SIG-M5 treated with dmso at 0.1 percent for 504 hours (cell line): ENCODE measurements at regions not wholly inside any gene's neighbourhood (a gene's known extent, or its start where the extent isn't known, plus 50 kb on each side); places are given as distances from the start of the nearest gene placed in this dataset.
A peak's percentile ranks its signal among the peaks of the same experiment; 100 is the strongest.
"Not testable (repeated sequence)": the region's sequence is repeated elsewhere in the genome, so short reads cannot be mapped to it uniquely, and the experiment has no call there.

Experiments
- DNase-seq: peaks from one replicate; lab custom pipeline; 2025; ENCODE audit not compliant: unreplicated experiment; lab: John Stamatoyannopoulos, UW

GRCh38 chr11:44416776-44417175, 106.8 kb upstream of the ALX4 start:
- no peak for DNase-seq

DNA sequence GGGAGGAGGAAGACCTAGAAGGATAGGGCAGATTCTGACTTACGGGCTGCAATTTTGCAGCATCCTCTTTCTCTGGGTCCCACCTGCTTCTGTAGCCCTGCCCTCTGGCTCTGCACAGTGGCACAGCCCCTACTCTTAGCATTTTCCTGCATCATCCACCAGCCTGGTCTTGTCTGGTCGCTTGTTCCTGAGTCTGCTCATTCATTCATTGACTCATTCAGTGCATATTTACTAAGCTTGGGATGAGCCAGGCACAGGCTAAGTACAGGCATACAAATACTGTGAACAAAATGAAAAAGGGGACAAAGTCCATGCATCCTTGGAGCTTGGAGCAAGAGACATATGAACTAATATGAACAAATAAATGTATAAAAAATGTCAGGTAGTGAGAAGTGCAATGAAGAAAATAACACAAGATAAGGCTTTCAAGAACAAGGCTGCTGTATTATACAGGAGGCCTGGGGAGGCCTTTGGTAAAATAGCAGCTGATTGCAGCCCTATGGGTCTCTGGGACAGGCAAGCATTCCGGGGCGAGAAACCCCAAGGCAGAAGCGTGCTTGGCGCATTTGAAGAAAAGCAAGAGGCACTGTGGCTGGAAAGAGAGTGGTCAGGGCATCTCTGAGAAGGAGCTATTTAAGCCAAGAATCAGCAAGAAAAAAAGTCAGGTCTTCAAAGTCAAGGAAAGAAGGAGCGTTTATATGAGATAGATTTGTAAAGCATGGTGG, 108.0 kb upstream of the ALX4 start:
- no peak for DNase-seq

DNA sequence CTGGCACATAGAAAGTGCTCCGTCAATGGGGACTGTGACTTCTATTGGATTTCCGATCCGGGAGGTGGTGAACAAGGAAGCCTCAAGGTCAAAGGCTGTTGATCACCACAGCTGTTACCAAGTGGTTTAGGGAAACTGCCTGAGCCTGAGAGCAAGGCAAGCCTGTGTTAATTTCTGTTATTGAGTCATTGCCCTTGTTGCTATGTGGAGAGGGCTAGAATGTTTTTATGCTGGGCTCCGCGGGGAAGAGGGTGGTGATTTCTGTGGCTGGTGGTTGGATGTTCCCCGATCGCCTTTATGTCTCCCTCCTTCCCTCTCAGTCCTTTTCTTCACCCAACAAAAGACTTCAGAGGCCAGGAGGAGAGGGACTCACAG, 108.5 kb upstream of the ALX4 start:
- no peak for DNase-seq

DNA sequence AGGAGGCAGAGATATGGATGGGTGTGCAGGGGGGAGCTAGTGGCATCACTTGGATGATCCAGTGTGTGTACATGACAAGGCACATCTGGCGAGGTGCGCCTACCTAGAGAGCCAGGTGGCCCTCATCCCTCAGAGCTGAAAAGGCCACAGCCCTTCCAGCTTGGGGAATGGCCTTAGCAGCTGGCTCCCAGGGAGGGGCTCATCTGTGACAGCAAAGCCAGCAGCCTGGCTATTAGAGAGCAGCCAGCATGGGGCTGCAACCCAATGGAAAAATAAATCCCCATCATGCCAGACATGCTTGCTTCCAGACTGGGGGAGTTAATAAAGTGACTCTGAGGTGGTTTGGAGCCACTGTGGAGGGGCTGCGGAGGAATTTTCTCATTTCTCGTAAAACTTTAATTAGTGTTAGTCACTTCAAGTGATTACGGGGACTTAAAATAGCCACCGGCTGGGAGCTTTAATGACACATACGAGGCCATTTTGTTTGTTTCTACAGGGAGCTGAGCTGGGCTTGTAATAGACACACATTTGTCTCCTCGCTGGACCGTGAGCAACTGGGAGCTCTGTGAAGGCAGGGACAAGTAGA, 111.2 kb upstream of the ALX4 start:
- no peak for DNase-seq

GRCh38 chr11:44423289-44423688, 113.3 kb upstream of the ALX4 start:
- no peak for DNase-seq

GRCh38 chr11:44424841-44425240, 114.9 kb upstream of the ALX4 start:
- DNase-seq = no peak

DNA sequence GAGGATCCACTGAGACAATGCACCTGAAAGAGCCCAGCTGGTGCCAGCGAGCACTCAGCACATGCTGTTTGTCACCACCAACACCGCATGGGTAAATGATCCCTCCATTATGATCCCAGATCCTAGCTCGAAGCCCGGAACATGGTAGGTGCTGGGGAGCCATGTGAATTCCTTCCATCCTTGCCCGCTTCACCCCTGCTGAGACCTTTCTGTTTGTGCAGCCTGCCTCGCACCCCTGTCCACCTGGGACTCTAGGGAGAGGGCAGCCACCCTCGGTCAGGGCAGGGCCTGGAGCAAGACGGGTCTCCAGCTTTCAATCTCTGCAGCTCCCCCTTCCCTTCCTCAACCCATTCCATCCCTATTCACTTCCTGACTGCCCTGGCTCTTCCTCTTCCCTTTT, 116.2 kb upstream of the ALX4 start:
- no peak for DNase-seq

GRCh38 chr11:44426958-44427357, 117.0 kb upstream of the ALX4 start:
- DNase-seq = no peak

DNA sequence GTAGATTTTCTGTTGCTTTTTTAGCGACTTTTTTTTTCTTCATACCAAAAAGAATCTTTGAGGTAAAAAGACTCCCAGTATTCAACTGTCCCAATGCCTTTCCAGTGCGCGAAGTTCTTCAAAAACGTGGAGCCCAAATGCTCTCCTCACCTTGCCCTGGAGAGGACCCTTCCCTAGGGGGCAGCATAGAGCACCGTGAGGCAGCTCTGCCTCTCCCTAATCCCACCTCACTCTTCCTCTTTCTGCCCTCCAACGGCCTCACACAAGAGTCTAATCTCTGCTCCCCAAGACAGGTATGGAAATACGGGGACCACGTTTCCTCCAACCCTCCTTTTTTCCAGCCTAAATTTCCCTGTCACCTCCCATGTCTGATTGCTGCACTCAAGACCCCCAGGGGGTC, 117.5 kb upstream of the ALX4 start:
- peak; percentile 5 for DNase-seq

DNA sequence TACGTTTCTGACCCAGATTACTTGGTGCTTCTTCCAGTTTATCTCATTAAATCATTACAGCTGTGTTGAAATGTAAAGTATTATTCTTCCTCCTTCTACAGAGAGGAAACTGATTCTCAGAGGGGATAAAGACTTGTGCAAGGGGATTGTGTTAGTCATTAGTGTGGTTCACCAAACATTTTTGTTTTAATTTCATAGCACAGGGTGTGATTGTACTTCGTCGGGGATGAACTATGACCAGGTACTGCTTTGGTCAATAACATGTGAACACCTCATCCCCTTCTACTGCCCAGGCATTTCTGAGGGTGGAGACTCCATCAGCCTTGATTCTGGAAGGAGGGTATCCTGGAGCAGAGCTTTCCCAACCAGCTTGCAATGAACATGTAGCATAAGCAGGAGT, 120.2 kb upstream of the ALX4 start:
- DNase-seq = no peak

GRCh38 chr11:44434191-44434590, 124.3 kb upstream of the ALX4 start:
- DNase-seq = no peak

DNA sequence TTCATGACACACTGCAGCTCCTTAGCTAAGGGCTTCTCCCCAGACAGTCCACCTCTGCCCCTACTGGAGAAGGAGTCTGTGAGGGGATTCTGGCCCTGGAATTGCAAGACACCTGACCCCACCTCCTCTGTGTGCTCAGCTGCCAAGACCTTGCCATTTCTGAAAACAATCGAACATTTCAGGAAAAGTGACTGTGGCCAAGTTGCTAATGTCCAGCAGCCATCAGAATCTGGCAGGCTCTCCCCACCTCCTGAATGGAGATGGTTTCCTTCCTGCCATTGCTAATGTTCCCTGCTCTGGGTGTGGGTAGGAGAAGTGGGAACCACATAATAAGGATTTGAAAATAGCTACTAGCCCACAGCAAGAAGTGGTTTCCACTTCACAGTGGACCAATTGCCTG, 127.2 kb upstream of the ALX4 start:
- DNase-seq = no peak

- not testable (repeated sequence) for DNase-seq
These were observed 122.4 kb upstream of the CD82 start for GRCh38 chr11:44442893-44443673.

GRCh38 chr11:44443836-44444769, 121.4 kb upstream of the CD82 start:
- DNase-seq = no peak

DNA sequence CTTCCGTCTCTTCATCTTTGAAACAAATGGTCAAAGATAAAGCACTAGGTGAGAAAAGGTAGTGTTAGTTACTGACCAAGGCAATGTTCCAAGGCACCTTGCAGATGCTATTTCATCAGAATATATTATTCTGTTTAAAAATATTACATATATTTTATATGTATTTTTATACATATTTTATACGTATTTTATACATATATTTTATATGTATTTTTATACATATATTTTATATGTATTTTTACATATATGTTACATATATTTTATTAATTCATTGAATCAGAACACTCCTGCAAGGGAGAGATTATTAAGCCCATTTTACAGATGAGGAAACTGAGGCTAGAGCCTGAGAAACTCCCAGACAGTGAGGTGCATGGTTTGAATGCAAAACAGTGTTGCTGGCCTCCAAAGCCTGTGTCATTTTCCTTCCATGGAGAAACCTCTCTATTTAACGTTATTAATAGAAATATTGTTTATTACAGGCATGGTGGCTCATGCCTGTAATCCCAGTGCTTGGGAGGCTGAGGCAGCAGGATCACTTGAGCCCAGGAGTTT, 120.6 kb upstream of the CD82 start:
- DNase-seq = no peak

DNA sequence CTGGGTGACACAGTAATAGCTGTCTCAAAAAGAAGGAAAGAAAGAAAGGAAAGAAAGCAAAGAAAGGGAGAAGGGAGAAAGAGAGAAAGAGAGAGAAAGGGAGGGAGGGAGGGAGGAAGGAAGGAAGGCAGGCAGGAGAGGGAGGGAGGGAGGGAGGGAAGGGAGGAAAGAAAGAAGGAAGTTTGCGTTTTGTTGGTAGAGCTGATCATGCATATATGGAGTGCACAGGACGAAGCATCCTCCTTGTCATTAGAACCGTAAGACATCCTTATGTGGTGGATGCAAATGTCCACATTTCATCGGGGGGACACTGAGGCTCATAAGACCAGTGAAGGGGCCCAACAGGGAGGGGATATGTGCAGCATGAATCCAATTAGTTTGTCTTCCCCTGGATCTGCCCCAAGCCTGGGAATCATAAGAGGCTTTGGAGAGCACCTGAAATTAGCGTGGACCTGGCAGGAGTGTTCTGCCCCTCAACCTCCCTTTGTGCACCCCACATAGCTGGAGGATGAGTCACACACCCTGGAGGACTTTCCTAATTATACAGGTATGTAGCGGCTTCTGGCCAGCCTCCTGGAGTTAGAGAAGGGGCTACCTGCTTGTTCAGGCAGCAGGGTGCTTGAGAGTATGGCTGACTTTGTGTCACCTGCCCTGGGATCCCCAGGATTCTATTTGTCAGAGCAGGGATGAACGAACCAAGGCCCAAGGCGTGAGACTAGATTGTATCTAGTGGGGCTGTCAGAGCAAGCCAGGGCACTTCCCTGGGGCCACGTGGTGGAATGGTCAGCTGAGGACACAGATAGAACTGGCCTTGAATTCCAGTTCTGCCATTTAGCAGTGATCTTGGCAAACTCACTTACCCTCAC, 119.7 kb upstream of the CD82 start:
- DNase-seq = no peak

- no peak for DNase-seq
These were observed 119.1 kb upstream of the CD82 start for GRCh38 chr11:44446366-44446762.

DNA sequence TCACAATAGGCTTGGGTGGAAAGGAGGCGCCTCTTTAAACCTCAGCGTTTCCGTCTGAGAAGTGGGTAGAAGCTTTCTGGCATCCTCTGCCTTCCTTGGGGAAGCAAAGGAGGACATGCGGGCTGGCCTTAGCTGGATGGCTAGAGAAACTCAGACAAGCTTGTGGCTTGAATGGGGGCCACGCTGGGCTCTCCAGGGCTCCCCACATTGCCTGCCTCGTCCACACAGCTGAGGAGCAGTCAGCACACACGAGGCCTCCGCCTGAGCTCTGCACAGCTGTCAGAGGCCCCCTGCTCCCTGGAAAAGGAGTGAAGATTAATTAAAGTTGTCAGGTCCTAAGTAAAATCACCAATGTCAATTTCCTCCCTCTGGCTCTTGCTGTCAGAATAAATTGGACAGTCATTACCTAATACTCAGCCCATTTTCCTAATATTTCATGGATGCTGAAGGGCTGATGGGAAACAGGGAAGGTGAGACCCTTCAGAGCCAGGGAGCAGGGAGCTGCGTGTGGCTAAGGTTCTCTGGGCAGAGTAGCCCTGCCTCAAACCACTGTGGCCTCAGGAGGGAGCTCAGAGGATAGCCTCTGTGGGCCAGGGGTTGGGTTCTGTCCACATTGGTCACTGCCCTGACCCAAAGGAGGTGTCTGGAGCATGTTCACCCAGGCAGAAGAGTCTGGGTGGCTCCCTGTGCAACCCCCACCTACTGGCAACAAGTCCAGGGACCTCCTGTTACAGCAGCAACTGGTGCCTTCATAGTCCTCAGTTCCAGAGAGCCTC, 118.3 kb upstream of the CD82 start:
- no peak for DNase-seq

DNA sequence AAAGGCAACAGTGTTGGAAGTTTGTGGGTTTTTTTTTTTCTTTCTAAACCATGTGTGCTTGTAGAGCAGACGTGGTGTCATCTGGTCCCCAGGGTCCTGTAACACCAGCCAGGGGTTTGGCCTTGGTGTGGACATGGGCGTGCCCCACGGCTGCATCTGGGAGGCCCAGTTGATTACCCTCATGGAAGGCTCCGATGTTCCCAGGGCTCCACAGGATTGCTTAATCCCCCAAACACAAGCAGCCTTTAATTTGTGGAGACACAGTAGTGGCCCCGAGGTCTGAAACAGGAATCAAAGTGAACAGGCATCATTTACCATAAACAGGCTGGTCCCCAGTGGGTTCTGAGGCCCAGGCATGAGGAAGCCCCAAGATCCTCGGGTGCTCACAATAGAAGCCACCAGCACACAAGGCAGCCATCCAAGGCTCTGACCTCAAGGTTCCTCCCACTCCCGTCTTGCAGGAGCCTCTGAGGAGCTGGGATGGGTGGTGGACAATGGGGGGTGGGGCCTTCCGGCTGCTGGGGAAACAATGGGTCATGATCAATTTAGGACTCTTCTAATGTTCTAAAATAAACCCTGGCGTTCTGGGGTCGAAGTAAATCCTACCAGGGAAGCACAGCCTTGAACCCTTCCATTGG, 115.0 kb upstream of the CD82 start:
- DNase-seq = no peak
